ENCODE measurements at regions not wholly inside any gene's neighbourhood (a gene's known extent, or its start where the extent isn't known, plus 50 kb on each side); places are given as distances from the start of the nearest gene placed in this dataset.

DNA sequence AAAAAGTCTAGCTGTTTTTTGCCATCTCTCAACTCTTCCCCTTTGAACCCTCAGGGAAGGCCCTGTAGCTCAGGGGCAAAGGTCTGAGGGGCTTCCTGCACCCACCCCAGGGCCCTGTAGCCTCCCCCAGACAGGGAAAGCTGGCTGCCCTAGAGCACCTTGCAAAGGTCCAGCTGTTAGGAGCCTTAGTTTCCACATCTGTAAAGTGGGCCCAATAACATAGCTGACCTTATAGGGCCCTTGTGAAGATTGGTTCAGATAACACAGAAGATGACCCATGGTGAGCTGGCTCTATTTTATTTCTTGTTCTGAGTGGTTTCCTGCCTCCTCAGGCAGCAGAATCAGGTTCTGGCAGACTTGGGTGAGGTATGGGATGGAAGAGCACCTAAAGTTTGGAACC, 55.2 kb upstream of the SMAD6 start:
- TF ChIP-seq, protein P1, sequence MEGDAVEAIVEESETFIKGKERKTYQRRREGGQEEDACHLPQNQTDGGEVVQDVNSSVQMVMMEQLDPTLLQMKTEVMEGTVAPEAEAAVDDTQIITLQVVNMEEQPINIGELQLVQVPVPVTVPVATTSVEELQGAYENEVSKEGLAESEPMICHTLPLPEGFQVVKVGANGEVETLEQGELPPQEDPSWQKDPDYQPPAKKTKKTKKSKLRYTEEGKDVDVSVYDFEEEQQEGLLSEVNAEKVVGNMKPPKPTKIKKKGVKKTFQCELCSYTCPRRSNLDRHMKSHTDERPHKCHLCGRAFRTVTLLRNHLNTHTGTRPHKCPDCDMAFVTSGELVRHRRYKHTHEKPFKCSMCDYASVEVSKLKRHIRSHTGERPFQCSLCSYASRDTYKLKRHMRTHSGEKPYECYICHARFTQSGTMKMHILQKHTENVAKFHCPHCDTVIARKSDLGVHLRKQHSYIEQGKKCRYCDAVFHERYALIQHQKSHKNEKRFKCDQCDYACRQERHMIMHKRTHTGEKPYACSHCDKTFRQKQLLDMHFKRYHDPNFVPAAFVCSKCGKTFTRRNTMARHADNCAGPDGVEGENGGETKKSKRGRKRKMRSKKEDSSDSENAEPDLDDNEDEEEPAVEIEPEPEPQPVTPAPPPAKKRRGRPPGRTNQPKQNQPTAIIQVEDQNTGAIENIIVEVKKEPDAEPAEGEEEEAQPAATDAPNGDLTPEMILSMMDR (IDR thresholded peaks at IDR 0.05) = no peak
- TF ChIP-seq POLR2A (IDR thresholded peaks at IDR 0.05) = no peak

All from body of pancreas (tissue), 4 donors.